GM18907 (cell line): ENCODE measurements at regions not wholly inside any gene's neighbourhood (a gene's known extent, or its start where the extent isn't known, plus 50 kb on each side); places are given as distances from the start of the nearest gene placed in this dataset.

Experiments
- ATAC-seq: cut with Tn5 transposase; IDR thresholded peaks from one replicate; pipeline ENCODE4 v1.9.1; 2021; ENCODE audit warnings: mild to moderate bottlenecking, moderate library complexity; ENCODE audit not compliant: unreplicated experiment

GRCh38 chr1:209377995-209378394 lies 205.5 kb upstream of the CAMK1G start:
- ATAC-seq, result no peak

DNA sequence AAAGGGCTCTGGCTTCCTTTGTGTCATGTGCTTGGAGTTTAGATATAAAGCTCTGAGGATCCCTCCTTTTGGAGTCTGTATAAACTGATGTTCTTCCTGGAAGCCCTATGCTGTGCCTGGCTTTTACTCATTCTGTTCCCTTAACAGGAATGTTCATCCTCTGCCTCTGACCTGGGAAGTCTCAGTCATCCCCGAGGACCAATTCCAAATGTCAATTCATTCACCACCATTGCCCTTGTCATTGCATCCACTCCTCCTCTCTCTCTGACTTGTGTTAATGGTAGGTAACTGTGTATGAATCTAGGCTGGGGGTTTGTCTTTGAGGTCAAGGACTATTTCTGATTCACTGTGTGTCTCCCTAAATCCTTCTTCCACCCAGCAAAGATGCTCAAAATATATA lies 204.2 kb upstream of the CAMK1G start:
- ATAC-seq, result no peak

- no peak for ATAC-seq
Measured at GRCh38 chr1:209380420-209380819, 203.1 kb upstream of the CAMK1G start.

GRCh38 chr1:209382231-209383100 lies 201.0 kb upstream of the CAMK1G start:
- no peak for ATAC-seq

DNA sequence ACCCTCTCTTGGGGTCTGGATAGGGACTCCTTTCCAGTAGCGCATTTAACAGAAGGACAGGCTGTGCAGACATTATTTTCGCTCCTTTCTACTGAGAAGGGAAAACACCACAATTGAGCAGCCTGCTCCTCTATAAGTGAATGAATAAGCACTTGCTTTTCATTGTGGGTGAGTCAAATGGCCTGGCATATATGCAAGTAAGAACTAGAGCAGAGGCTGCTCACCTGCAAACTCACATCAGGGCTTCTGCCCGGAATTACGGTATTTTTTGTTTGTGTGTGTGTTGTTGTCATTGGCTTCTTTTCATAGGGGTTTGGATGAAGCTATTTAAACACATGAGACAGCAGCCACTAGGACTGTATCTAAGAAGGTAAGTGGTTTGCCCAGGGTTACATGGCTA lies 200.1 kb upstream of the CAMK1G start:
- no peak for ATAC-seq

DNA sequence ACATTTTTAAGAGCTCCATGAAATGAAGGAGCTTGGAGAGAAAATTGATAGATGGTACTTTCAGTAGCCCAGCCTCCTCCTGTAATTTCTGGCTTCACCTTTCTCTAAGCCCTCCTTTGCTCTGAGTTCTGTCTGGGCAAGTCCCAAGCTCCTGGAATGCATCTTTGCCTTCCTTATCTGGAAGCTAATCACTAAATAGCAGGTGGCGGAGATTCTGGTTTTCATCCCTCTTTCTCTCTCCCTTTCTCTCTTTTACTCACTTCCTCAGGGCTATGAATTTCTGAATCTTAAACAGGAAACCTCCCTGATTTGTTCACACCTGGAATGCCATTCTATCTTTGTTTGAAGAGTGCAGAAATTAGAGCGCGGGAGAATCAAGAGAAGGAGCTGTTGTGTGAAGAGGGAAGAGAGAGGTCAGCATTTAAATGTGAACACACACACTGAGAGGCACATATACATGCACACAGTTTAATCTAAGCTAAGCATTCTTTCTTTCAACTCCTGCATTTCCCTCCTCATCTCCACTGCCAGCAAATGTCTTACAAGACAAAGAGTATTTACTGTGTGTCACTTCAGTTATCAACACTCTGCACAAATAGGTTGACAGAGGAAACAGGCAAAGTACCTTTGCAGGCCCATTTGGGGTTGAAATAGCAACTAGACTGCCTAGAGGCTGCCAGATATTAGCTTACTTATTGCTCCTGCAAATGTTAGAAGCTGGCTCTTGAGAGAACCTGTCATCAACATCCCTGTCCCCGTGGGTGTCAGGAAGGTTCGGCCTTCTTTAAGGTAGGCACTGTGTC lies 199.4 kb upstream of the CAMK1G start:
- no peak for ATAC-seq

- no peak for ATAC-seq
Measured at GRCh38 chr1:209384710-209385550, 198.6 kb upstream of the CAMK1G start.

GRCh38 chr1:209386156-209386555 lies 197.4 kb upstream of the CAMK1G start:
- ATAC-seq, result no peak

DNA sequence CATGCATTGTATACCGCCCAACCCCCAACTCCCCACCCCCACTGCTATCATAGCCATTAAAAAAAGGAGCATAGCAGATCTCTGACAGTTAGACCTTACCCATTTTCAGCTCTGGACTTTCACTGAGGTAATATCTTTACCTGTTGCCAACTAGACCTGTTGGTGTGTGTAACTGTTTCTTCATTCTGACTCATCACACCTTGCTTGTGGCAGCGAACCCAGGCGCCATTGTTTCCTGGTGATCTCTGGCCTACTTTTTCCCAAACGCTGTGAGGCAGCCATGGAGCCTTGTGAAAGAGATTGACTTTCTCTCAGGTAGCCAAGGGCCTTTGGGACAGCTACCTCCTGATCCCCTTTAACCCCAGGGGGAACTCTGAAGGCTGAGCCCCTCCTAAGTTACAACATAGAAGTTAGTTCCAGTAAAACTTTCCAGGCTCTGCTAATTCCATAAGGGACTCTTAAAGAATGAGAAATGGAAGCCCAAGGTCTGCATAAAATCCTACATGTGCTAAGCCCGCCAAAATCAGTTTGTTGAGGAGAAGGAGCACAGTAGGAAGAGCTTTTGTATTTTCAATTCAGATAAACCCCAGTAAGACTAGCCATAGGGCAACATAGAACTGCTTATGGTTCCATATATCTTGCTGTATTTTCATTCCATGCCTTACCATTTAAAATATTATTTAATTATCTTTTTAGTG lies 196.1 kb upstream of the CAMK1G start:
- no peak for ATAC-seq

DNA sequence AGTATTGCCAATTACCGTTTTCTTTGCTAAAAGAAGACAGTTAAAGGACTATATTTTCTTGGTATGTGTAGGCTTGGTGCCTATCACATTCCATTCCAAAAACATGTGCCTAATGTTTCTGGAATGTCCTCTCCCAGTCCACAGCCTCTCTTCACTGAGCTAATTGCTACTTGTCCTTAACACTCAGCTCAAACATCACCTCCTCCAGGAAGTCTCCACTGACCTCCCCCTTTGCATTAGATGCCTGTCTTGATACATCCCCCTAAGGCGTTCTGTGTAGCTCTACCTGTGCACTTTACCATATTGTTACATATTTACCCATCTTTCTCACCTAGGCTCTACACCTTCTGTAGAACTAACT lies 195.6 kb upstream of the CAMK1G start:
- ATAC-seq, result no peak

DNA sequence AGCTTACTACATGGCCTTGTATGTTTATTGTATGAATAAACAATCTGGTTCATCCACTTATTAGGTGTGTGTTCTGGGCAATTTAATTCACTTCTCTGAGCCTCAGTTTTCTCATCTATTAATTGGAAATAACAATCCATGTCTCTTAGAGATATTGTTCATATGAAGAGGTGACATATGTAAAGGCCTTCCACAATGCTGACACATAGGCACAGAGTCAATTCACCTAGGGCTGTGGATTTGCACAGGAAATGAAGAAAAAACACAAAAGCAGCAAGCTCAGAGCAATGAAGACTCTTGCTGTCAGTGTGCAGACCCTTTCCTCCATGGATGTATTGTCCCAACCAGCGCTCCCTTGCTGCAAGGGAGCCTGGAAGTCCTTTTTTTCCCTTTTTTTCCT lies 195.2 kb upstream of the CAMK1G start:
- ATAC-seq, result no peak

DNA sequence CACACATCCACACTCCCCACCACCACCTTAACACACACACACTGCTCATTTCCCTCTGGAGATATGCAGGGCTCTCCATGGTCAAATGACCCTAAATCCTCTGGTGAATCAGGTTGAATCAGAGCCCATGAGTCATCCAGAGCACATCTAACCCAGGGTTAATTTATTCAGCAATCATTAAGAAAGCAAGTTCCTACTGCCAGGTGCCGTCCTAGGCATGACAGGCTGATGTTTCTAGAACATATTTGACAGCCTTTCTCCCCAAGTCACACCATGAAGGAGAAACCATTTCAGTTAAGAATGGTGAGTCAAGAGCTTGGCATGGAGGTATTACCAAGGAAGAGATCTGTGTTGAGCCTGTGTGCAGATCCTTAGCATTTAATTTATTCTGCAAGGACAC lies 194.3 kb upstream of the CAMK1G start:
- ATAC-seq, result no peak

GRCh38 chr1:209389975-209390374 lies 193.5 kb upstream of the CAMK1G start:
- ATAC-seq, result no peak

DNA sequence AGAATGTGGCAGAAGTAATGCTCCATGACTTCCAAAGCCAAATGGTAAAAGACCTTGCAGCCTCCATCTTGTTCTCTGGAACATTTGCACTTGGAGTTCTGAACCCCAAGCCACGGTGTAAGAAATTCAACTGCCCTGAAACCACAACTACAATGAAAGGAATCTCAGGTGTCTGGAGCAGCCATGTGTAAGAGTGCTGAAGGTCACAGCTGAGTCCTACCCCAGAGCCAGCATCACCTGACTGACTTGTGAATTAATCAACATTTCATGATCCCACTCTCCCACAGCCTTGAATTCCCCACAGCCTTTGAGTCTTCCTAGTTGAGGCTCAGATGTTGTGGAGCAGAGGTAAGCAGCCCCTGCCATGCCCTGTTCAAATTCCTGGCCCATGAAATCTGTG lies 192.8 kb upstream of the CAMK1G start:
- ATAC-seq, result no peak

GRCh38 chr1:209391792-209392191 lies 191.7 kb upstream of the CAMK1G start:
- ATAC-seq, result no peak

GRCh38 chr1:209395169-209395568 lies 188.3 kb upstream of the CAMK1G start:
- ATAC-seq, result no peak

DNA sequence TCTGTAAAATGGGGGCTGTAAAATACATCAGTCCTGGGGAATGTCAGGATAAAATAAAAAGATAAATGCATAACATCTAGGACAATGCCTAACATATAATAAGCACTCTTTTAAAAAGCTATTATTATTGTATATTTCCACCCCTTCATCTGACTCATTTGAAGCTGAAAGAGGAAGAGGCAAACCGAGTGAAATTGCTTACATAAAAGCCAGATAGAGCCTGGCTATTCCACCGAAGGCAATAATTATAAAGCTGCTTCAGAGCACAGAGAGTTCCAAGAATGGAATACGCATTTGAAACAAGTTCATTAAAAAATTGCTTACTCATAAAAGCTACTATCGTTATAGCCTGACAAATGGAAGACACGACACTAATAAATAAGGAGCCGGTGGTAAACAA lies 186.1 kb upstream of the CAMK1G start:
- no peak for ATAC-seq

GRCh38 chr1:209397910-209398309 lies 185.6 kb upstream of the CAMK1G start:
- ATAC-seq, result no peak

GRCh38 chr1:209398313-209398991 lies 185.1 kb upstream of the CAMK1G start:
- ATAC-seq, result no peak

GRCh38 chr1:209399800-209400199 lies 183.7 kb upstream of the CAMK1G start:
- no peak for ATAC-seq
